HepG2 (cell line): ENCODE measurements at regions not wholly inside any gene's neighbourhood (a gene's known extent, or its start where the extent isn't known, plus 50 kb on each side); places are given as distances from the start of the nearest gene placed in this dataset.

Source experiments
- CEBPG ChIP-seq: IDR thresholded peaks from 2 replicates; pipeline ENCODE4 v1.6.1; 2016
- ELK4 ChIP-seq: sonication (generic); formaldehyde crosslinking; IDR thresholded peaks from 2 replicates; pipeline ENCODE4 v1.9.0; 2021; ENCODE audit warnings: missing genetic modification reagents, borderline replicate concordance
- FOSL1 ChIP-seq: sonication (generic); formaldehyde crosslinking; IDR thresholded peaks from 2 replicates; pipeline ENCODE4 v1.9.0; 2021; ENCODE audit warnings: missing genetic modification reagents, borderline replicate concordance
- HOMEZ ChIP-seq: IDR thresholded peaks from 2 replicates; pipeline ENCODE4 v1.6.1; 2016; ENCODE audit warnings: low read depth
- KAT2B ChIP-seq: fragments of 150-350 bp; IDR thresholded peaks from 2 replicates; pipeline ENCODE4 v1.6.1; 2014; ENCODE audit warnings: low read depth, low read length, borderline replicate concordance
- NFATC3 ChIP-seq: sonication (generic); formaldehyde crosslinking; IDR thresholded peaks from 2 replicates; pipeline ENCODE4 v1.5.1; 2020; ENCODE audit warnings: mild to moderate bottlenecking, missing genetic modification reagents
- SP140L ChIP-seq: sonication (generic); formaldehyde crosslinking; IDR thresholded peaks from 2 replicates; pipeline ENCODE4 v1.4.0; 2020; ENCODE audit warnings: missing genetic modification reagents, borderline replicate concordance
- SP4 ChIP-seq: sonication (generic); formaldehyde crosslinking; IDR thresholded peaks from 2 replicates; pipeline ENCODE4 v1.8.1; 2023; ENCODE audit warnings: mild to moderate bottlenecking, missing genetic modification reagents
- TBP ChIP-seq: sonication (generic); formaldehyde crosslinking; IDR thresholded peaks from 2 replicates; pipeline ENCODE4 v1.5.0; 2020; ENCODE audit warnings: missing genetic modification reagents
- ZNF251 ChIP-seq: sonication (generic); formaldehyde crosslinking; IDR thresholded peaks from 2 replicates; pipeline ENCODE4 v1.9.0; 2021; ENCODE audit warnings: mild to moderate bottlenecking, missing genetic modification reagents
- ZNF326 ChIP-seq: sonication (generic); formaldehyde crosslinking; IDR thresholded peaks from 2 replicates; pipeline ENCODE4 v1.4.0; 2020; ENCODE audit warnings: missing genetic modification reagents, borderline replicate concordance
- TF ChIP-seq, protein P1 (sequence below): sonication (generic); formaldehyde crosslinking; IDR thresholded peaks from 2 replicates; pipeline ENCODE4 v1.8.0; 2022; ENCODE audit warnings: mild to moderate bottlenecking, missing genetic modification reagents, borderline replicate concordance
- TF ChIP-seq, protein P2 (sequence below): sonication (generic); formaldehyde crosslinking; conservative IDR thresholded peaks from 2 replicates; pipeline ENCODE4 v1.4.0; 2020; ENCODE audit warnings: mild to moderate bottlenecking, missing genetic modification reagents, moderate library complexity
- TF ChIP-seq, protein P3 (sequence below): sonication (generic); formaldehyde crosslinking; IDR thresholded peaks from 2 replicates; pipeline ENCODE4 v1.5.0; 2020; ENCODE audit warnings: mild to moderate bottlenecking, missing genetic modification reagents, borderline replicate concordance

DNA sequence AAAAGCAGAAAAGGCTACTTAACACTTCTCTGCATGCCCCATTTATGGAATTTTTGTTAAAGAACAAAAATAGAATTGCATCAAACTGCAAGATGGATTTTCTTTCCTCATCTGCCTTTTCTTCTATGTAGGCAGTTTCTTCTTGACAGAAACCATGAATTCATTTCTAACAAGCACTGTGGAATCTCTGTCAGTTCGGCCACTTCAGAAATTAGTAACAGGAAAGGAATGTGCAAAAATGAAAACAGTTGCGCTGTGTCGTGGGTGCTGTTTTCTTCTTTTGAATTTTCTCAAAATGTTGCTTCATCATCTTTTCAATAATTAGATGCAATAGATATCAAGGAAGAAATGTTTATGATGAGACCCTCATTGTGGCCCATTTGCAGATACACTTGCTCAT is 151.6 kb downstream of the FOXB1 start:
- TF ChIP-seq ELK4 (CRISPR knock-in tag) (no peak), ZNF326 (no peak), TBP (no peak), ZNF251 (CRISPR knock-in tag) (no peak), CEBPG (CRISPR knock-in tag) (no peak), KAT2B (no peak), HOMEZ (CRISPR knock-in tag) (no peak), NFATC3 (CRISPR knock-in tag) (no peak), SP140L (CRISPR knock-in tag) (no peak), FOSL1 (CRISPR knock-in tag) (no peak), SP4 (CRISPR knock-in tag) (no peak)
- TF ChIP-seq, protein P1, sequence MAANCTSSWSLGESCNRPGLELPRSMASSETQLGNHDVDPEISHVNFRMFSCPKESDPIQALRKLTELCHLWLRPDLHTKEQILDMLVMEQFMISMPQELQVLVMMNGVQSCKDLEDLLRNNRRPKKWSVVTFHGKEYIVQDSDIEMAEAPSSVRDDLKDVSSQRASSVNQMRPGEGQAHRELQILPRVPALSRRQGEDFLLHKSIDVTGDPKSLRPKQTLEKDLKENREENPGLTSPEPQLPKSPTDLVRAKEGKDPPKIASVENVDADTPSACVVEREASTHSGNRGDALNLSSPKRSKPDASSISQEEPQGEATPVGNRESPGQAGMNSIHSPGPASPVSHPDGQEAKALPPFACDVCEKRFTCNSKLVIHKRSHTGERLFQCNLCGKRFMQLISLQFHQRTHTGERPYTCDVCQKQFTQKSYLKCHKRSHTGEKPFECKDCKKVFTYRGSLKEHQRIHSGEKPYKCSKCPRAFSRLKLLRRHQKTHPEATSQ (CRISPR knock-in tag) = no peak
- TF ChIP-seq, protein P2, sequence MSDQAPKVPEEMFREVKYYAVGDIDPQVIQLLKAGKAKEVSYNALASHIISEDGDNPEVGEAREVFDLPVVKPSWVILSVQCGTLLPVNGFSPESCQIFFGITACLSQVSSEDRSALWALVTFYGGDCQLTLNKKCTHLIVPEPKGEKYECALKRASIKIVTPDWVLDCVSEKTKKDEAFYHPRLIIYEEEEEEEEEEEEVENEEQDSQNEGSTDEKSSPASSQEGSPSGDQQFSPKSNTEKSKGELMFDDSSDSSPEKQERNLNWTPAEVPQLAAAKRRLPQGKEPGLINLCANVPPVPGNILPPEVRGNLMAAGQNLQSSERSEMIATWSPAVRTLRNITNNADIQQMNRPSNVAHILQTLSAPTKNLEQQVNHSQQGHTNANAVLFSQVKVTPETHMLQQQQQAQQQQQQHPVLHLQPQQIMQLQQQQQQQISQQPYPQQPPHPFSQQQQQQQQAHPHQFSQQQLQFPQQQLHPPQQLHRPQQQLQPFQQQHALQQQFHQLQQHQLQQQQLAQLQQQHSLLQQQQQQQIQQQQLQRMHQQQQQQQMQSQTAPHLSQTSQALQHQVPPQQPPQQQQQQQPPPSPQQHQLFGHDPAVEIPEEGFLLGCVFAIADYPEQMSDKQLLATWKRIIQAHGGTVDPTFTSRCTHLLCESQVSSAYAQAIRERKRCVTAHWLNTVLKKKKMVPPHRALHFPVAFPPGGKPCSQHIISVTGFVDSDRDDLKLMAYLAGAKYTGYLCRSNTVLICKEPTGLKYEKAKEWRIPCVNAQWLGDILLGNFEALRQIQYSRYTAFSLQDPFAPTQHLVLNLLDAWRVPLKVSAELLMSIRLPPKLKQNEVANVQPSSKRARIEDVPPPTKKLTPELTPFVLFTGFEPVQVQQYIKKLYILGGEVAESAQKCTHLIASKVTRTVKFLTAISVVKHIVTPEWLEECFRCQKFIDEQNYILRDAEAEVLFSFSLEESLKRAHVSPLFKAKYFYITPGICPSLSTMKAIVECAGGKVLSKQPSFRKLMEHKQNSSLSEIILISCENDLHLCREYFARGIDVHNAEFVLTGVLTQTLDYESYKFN (CRISPR knock-in tag) = no peak
- TF ChIP-seq, protein P3, sequence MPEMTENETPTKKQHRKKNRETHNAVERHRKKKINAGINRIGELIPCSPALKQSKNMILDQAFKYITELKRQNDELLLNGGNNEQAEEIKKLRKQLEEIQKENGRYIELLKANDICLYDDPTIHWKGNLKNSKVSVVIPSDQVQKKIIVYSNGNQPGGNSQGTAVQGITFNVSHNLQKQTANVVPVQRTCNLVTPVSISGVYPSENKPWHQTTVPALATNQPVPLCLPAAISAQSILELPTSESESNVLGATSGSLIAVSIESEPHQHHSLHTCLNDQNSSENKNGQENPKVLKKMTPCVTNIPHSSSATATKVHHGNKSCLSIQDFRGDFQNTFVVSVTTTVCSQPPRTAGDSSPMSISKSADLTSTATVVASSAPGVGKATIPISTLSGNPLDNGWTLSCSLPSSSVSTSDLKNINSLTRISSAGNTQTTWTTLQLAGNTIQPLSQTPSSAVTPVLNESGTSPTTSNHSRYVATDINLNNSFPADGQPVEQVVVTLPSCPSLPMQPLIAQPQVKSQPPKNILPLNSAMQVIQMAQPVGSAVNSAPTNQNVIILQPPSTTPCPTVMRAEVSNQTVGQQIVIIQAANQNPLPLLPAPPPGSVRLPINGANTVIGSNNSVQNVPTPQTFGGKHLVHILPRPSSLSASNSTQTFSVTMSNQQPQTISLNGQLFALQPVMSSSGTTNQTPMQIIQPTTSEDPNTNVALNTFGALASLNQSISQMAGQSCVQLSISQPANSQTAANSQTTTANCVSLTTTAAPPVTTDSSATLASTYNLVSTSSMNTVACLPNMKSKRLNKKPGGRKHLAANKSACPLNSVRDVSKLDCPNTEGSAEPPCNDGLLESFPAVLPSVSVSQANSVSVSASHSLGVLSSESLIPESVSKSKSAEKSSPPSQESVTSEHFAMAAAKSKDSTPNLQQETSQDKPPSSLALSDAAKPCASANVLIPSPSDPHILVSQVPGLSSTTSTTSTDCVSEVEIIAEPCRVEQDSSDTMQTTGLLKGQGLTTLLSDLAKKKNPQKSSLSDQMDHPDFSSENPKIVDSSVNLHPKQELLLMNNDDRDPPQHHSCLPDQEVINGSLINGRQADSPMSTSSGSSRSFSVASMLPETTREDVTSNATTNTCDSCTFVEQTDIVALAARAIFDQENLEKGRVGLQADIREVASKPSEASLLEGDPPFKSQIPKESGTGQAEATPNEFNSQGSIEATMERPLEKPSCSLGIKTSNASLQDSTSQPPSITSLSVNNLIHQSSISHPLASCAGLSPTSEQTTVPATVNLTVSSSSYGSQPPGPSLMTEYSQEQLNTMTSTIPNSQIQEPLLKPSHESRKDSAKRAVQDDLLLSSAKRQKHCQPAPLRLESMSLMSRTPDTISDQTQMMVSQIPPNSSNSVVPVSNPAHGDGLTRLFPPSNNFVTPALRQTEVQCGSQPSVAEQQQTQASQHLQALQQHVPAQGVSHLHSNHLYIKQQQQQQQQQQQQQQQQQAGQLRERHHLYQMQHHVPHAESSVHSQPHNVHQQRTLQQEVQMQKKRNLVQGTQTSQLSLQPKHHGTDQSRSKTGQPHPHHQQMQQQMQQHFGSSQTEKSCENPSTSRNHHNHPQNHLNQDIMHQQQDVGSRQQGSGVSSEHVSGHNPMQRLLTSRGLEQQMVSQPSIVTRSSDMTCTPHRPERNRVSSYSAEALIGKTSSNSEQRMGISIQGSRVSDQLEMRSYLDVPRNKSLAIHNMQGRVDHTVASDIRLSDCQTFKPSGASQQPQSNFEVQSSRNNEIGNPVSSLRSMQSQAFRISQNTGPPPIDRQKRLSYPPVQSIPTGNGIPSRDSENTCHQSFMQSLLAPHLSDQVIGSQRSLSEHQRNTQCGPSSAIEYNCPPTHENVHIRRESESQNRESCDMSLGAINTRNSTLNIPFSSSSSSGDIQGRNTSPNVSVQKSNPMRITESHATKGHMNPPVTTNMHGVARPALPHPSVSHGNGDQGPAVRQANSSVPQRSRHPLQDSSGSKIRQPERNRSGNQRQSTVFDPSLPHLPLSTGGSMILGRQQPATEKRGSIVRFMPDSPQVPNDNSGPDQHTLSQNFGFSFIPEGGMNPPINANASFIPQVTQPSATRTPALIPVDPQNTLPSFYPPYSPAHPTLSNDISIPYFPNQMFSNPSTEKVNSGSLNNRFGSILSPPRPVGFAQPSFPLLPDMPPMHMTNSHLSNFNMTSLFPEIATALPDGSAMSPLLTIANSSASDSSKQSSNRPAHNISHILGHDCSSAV (CRISPR knock-in tag) = no peak
